GM12878 (cell line): ENCODE measurements at regions not wholly inside any gene's neighbourhood (a gene's known extent, or its start where the extent isn't known, plus 50 kb on each side); places are given as distances from the start of the nearest gene placed in this dataset.

Experiments
- ATAC-seq: fragments of 200-7000 bp; cut with Tn5 transposase; 3 replicates; pipeline ENCODE4 v1.9.1; 2020; ENCODE audit warnings: mild to moderate bottlenecking, moderate library complexity
- BruUV-seq: library from RNA; stranded (reverse); fragments of 400-500 nt; replicated peaks from 2 replicates; lab custom pipeline; 2021; lab: Mats Ljungman, UMichigan
- CTCF ChIA-PET: fragments of 300-600 bp; sonication (Branson Sonifier 250); formaldehyde crosslinking; extraction: SDS; loops from one replicate; lab custom pipeline; 2021; ENCODE audit warnings: inconsistent platforms; lab: Yijun Ruan, JAX
- POLR2A ChIA-PET: fragments of 350-600 bp; formaldehyde crosslinking; extraction: SDS; loops from one replicate; lab custom pipeline; 2021; ENCODE audit warnings: inconsistent platforms; lab: Charles Lee
- RAD21 ChIA-PET: fragments of 300-600 bp; sonication (Branson Sonifier 250); formaldehyde crosslinking; loops from one replicate; lab custom pipeline; 2023; ENCODE audit warnings: antibody characterized with exemption; ENCODE audit not compliant: unreplicated experiment; lab: Charles Lee
- SMC1A ChIA-PET: fragments of 300-600 bp; sonication (Branson Sonifier 250); formaldehyde crosslinking; loops from one replicate; lab custom pipeline; 2023; ENCODE audit not compliant: unreplicated experiment, uncharacterized antibody; lab: Charles Lee
- DNase-seq: peaks from one replicate; pipeline ENCODE4 v3.0.0-alpha.2; 2011; ENCODE audit warnings: low read depth, low spot score
- FAIRE-seq: peaks from 3 replicates; lab custom pipeline; 2011; peaks lifted over from hg19 to GRCh38; lab: Jason Lieb, UNC
- H2AFZ ChIP-seq: 2 replicates; pipeline ENCODE4 v1.6.0; 2011; ENCODE audit warnings: low read depth, low read length, control low read depth; ENCODE audit not compliant: control insufficient read depth
- H3K27ac ChIP-seq: 2 replicates; pipeline ENCODE4 v1.5.1; 2011; ENCODE audit warnings: control low read depth; ENCODE audit not compliant: control insufficient read depth, insufficient read depth
- H3K27me3 ChIP-seq, 2 experiments: replicated peaks in 1 of 2; 2 replicates each; pipeline versions ENCODE4 v1.6.0 to v1.6.1; 2011; ENCODE audit warnings: low read length in 1 of 2; ENCODE audit not compliant: control insufficient read depth in 2 of 2, insufficient read depth in 2 of 2
- H3K36me3 ChIP-seq, 2 experiments: 2 replicates each; pipeline ENCODE4 v1.5.1; 2011; ENCODE audit warnings: low read length in 1 of 2; ENCODE audit not compliant: control insufficient read depth in 2 of 2, insufficient read depth in 2 of 2
- H3K4me1 ChIP-seq: 2 replicates; pipeline ENCODE4 v1.6.1; 2011; ENCODE audit warnings: mild to moderate bottlenecking, low read length, moderate library complexity, mixed read lengths; ENCODE audit not compliant: control insufficient read depth, insufficient read depth
- H3K4me2 ChIP-seq: 2 replicates; pipeline ENCODE4 v1.6.0; 2011; ENCODE audit warnings: control low read depth; ENCODE audit not compliant: control insufficient read depth, insufficient read depth
- H3K4me3 ChIP-seq: fragments of 200-600 bp; sonication (generic); 2 replicates; pipeline ENCODE4 v1.5.1; 2016
- H3K79me2 ChIP-seq: 2 replicates; pipeline ENCODE4 v1.6.0; 2011; ENCODE audit warnings: low read length; ENCODE audit not compliant: control insufficient read depth, insufficient read depth
- H3K9ac ChIP-seq: 2 replicates; pipeline ENCODE4 v1.8.0; 2011; ENCODE audit warnings: low read length, control low read depth, mixed read lengths; ENCODE audit not compliant: control insufficient read depth, insufficient read depth
- H3K9me3 ChIP-seq: replicated peaks from 3 replicates; pipeline ENCODE4 v1.5.1; 2011; ENCODE audit warnings: mild to moderate bottlenecking, low read length; ENCODE audit not compliant: control insufficient read depth, insufficient read depth
- H4K20me1 ChIP-seq: 2 replicates; pipeline ENCODE4 v1.6.0; 2011; ENCODE audit not compliant: control insufficient read depth, insufficient read depth
- BMI1 ChIP-seq: fragments of 450-650 bp; IDR thresholded peaks from 2 replicates; pipeline ENCODE4 v1.6.1; 2016; ENCODE audit warnings: mild to moderate bottlenecking, moderate library complexity, borderline replicate concordance
- CBX5 ChIP-seq: sonication (generic); IDR thresholded peaks from 2 replicates; pipeline ENCODE4 v1.6.1; 2016; ENCODE audit warnings: low read depth, moderate library complexity, mild to moderate bottlenecking, inconsistent platforms
- CREB1 ChIP-seq: IDR thresholded peaks from 2 replicates; pipeline ENCODE4 v1.6.1; 2012; ENCODE audit warnings: low read depth, mild to moderate bottlenecking, inconsistent platforms
- CREM ChIP-seq: IDR thresholded peaks from 2 replicates; pipeline ENCODE4 v1.6.1; 2014; ENCODE audit warnings: antibody characterized with exemption, low read depth
- FOXK2 ChIP-seq: fragments of 450-650 bp; IDR thresholded peaks from 2 replicates; pipeline ENCODE4 v1.6.1; 2017; ENCODE audit warnings: mild to moderate bottlenecking, moderate library complexity
- GATAD2B ChIP-seq: fragments of 450-650 bp; conservative IDR thresholded peaks from 2 replicates; pipeline ENCODE4 v1.6.1; 2017; ENCODE audit warnings: low read depth, mild to moderate bottlenecking, moderate library complexity
- JUNB ChIP-seq: IDR thresholded peaks from 2 replicates; pipeline ENCODE4 v1.6.1; 2016; ENCODE audit warnings: antibody characterized with exemption, mild to moderate bottlenecking
- KAT2A ChIP-seq: conservative IDR thresholded peaks from 2 replicates; pipeline ENCODE4 v1.6.1; 2011; ENCODE audit warnings: low read depth, low read length; ENCODE audit not compliant: control insufficient read depth
- MTA2 ChIP-seq: fragments of 450-650 bp; IDR thresholded peaks from 2 replicates; pipeline ENCODE4 v1.6.1; 2016; ENCODE audit warnings: low read depth, mild to moderate bottlenecking, moderate library complexity
- NRF1 ChIP-seq: conservative IDR thresholded peaks from 2 replicates; pipeline ENCODE4 v1.6.1; 2011; ENCODE audit warnings: mild to moderate bottlenecking, low read depth, low read length, improper control_type of control experiment
- RCOR1 ChIP-seq: conservative IDR thresholded peaks from 2 replicates; pipeline ENCODE4 v1.6.1; 2012; ENCODE audit warnings: low read depth, low read length, improper control_type of control experiment
- RFX5 ChIP-seq: IDR thresholded peaks from 2 replicates; pipeline ENCODE4 v1.6.1; 2011; ENCODE audit warnings: low read depth, low read length, improper control_type of control experiment
- SREBF1 ChIP-seq: IDR thresholded peaks from 2 replicates; pipeline ENCODE4 v1.6.1; 2012; ENCODE audit warnings: mild to moderate bottlenecking, low read length
- WGBS: methylation state at CpG from one replicate; pipeline ENCODE4 v1.1.6; 2016; ENCODE audit warnings: low lambda C conversion rate; ENCODE audit not compliant: insufficient replicate concordance, insufficient coverage; ENCODE audit errors: missing lambda C conversion rate; 5-methylcytosine and 5-hydroxymethylcytosine counted together
- in situ Hi-C: fragments of 300-500 bp; cut with MboI; formaldehyde crosslinking; loops from 9 replicates; pipeline ENCODE4 v1.14.3; 2018; ENCODE audit warnings: mixed read lengths
- intact Hi-C: fragments of 100-400 bp; cut with micrococcal nuclease; formaldehyde crosslinking; loops from one replicate; pipeline ENCODE4 v1.14.2; 2022; ENCODE audit not compliant: unreplicated experiment
- TF ChIP-seq, protein P1 (sequence below): fragments of 450-650 bp; IDR thresholded peaks from 2 replicates; pipeline ENCODE4 v1.6.1; 2018; ENCODE audit warnings: borderline replicate concordance, mild to moderate bottlenecking; ENCODE audit not compliant: partially characterized antibody
- TF ChIP-seq, protein P2 (sequence below): IDR thresholded peaks from 2 replicates; pipeline ENCODE4 v1.6.1; 2012; ENCODE audit warnings: low read depth, low read length, improper control_type of control experiment

GRCh38 chr11:70660059-70660888, 261.9 kb downstream of the CTTN start (continued):
- TF ChIP-seq, protein P1, sequence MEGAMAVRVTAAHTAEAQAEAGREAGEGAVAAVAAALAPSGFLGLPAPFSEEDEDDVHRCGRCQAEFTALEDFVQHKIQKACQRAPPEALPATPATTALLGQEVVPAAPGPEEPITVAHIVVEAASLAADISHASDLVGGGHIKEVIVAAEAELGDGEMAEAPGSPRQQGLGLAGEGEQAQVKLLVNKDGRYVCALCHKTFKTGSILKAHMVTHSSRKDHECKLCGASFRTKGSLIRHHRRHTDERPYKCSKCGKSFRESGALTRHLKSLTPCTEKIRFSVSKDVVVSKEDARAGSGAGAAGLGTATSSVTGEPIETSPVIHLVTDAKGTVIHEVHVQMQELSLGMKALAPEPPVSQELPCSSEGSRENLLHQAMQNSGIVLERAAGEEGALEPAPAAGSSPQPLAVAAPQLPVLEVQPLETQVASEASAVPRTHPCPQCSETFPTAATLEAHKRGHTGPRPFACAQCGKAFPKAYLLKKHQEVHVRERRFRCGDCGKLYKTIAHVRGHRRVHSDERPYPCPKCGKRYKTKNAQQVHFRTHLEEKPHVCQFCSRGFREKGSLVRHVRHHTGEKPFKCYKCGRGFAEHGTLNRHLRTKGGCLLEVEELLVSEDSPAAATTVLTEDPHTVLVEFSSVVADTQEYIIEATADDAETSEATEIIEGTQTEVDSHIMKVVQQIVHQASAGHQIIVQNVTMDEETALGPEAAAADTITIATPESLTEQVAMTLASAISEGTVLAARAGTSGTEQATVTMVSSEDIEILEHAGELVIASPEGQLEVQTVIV: no peak
- TF ChIP-seq, protein P2, sequence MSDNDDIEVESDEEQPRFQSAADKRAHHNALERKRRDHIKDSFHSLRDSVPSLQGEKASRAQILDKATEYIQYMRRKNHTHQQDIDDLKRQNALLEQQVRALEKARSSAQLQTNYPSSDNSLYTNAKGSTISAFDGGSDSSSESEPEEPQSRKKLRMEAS: no peak
- TF ChIP-seq RCOR1 (no peak), CREB1 (no peak), JUNB (no peak), KAT2A (no peak), GATAD2B (no peak), CBX5 (no peak), SREBF1 (no peak), RFX5 (no peak), NRF1 (no peak)
- TF ChIP-seq, all 136 proteins: peak for 0

DNA sequence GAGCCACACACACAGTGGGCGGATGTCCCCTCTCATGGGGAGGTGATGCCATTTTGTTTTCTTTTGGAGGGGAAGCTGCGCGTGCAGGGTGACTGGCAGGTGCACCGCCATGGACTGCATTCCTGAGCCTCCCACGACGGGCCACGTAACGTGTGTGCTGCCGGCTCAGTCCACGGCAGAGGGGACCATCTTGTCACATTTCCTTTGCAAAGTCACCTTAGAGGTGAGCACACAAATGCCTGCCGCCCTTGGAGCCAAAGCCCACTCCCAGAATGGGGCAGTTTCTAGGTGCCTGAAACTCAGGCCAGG, 262.5 kb downstream of the CTTN start:
- no TSS peak for BruUV-seq
- DNase-seq (no peak), ATAC-seq (no peak), FAIRE-seq (no peak)
- no peak overlapping the region for H3K4me3 ChIP-seq
- TF ChIP-seq MTA2: no peak
- no peak for TF ChIP-seq CREM
- TF ChIP-seq FOXK2: no peak
- TF ChIP-seq BMI1: no peak
- peaks cover 1 to 7% of the 10 kb centered on the region in 2 experiments; a peak in 3 of 4 replicates for H3K27me3 ChIP-seq
- H4K20me1 ChIP-seq: no peaks in the 10 kb centered on the region
- H3K9ac ChIP-seq: no peak overlapping the region
- RAD21 ChIA-PET: no interaction called here
- no peak overlapping the region for H2AFZ ChIP-seq
- WGBS: 54% methylated on average over 11 of the region's 11 CpGs
- intact Hi-C loops: no loop called here
- POLR2A ChIA-PET: no interaction called here
- no peaks in the 10 kb centered on the region for H3K4me1 ChIP-seq
- no peak overlapping the region for H3K4me2 ChIP-seq
- H3K79me2 ChIP-seq: no peaks in the 10 kb centered on the region
- H3K27ac ChIP-seq: no peak overlapping the region
- SMC1A ChIA-PET: no interaction called here
- H3K9me3 ChIP-seq: no peaks in the 10 kb centered on the region
- no peaks in the 10 kb centered on the region for H3K36me3 ChIP-seq
- CTCF ChIA-PET: no interaction called here
- in situ Hi-C loops: no loop called here
